ENCODE measurements at regions not wholly inside any gene's neighbourhood (a gene's known extent, or its start where the extent isn't known, plus 50 kb on each side); places are given as distances from the start of the nearest gene placed in this dataset.

- dilution Hi-C loops (cut with MboI; ENCODE audit: extremely low pct_ligation_motif_present, low sequenced_read_pairs) = no loop called here
- no peak overlapping the region for H3K9ac ChIP-seq (ENCODE audit: control insufficient read depth, extremely low read depth, insufficient read depth, low read length)
- no peak overlapping the region for H3K4me3 ChIP-seq (ENCODE audit: control insufficient read depth in 2 of 3, extremely low read depth in 1 of 3, insufficient read depth in 2 of 3, low read depth in 1 of 3, low read length in 3 of 3)
- TF ChIP-seq EZH2 (IDR thresholded peaks at IDR 0.05; ENCODE audit: low read length) = no peak
- no peak for TF ChIP-seq CTCF (optimal IDR thresholded peaks at IDR 0.05 in 1 of 3, IDR thresholded peaks at IDR 0.05 in 1 of 3, conservative IDR thresholded peaks at IDR 0.05 in 1 of 3; ENCODE audit: extremely low read depth in 1 of 3, insufficient read depth in 2 of 3, low read length in 3 of 3)
- no peaks in the 10 kb centered on the region for H4K20me1 ChIP-seq (ENCODE audit: control insufficient read depth, extremely low read depth, insufficient read depth, low read length)
- H3K79me2 ChIP-seq (ENCODE audit: control insufficient read depth, insufficient read depth, low read length) = no peaks in the 10 kb centered on the region
- no peaks in the 10 kb centered on the region for H3K4me1 ChIP-seq (ENCODE audit: control insufficient read depth, extremely low read depth, insufficient read depth, low read length)
- H2AFZ ChIP-seq (ENCODE audit: control insufficient read depth, low read length) = no peak overlapping the region
- H3K9me1 ChIP-seq (ENCODE audit: control insufficient read depth, extremely low read depth, insufficient read depth, low read length) = no peaks in the 10 kb centered on the region
- DNase-seq (ENCODE audit: low read depth, low spot score) (no peak), FAIRE-seq (no peak)
- no peaks in the 10 kb centered on the region for H3K9me3 ChIP-seq (ENCODE audit: control insufficient read depth, low read depth, low read length)
- no peak overlapping the region for H3K4me2 ChIP-seq (ENCODE audit: control insufficient read depth, extremely low read depth, insufficient read depth, low read depth, low read length)
- H3K27me3 ChIP-seq (ENCODE audit: control insufficient read depth, extremely low read depth, insufficient read depth, low read length) = no peaks in the 10 kb centered on the region
- no peak overlapping the region for H3K27ac ChIP-seq (ENCODE audit: control insufficient read depth, insufficient read depth, low read length)
- no peaks in the 10 kb centered on the region for H3K36me3 ChIP-seq (ENCODE audit: control insufficient read depth in 2 of 2, extremely low read depth in 1 of 2, insufficient read depth in 2 of 2, low read length in 2 of 2)
These were observed 119.3 kb upstream of the PITX2 start for GRCh38 chr4:110742143-110742542.

- no peaks in the 10 kb centered on the region for H3K9me3 ChIP-seq (ENCODE audit: control insufficient read depth, low read depth, low read length)
- FAIRE-seq (no peak), DNase-seq (ENCODE audit: low read depth, low spot score) (no peak)
- H3K27me3 ChIP-seq (ENCODE audit: control insufficient read depth, extremely low read depth, insufficient read depth, low read length) = no peaks in the 10 kb centered on the region
- no peak overlapping the region for H2AFZ ChIP-seq (ENCODE audit: control insufficient read depth, low read length)
- no peak overlapping the region for H3K4me2 ChIP-seq (ENCODE audit: control insufficient read depth, extremely low read depth, insufficient read depth, low read depth, low read length)
- no peaks in the 10 kb centered on the region for H3K79me2 ChIP-seq (ENCODE audit: control insufficient read depth, insufficient read depth, low read length)
- dilution Hi-C loops (cut with MboI; ENCODE audit: extremely low pct_ligation_motif_present, low sequenced_read_pairs) = no loop called here
- H3K36me3 ChIP-seq (ENCODE audit: control insufficient read depth in 2 of 2, extremely low read depth in 1 of 2, insufficient read depth in 2 of 2, low read length in 2 of 2) = no peaks in the 10 kb centered on the region
- no peaks in the 10 kb centered on the region for H3K4me1 ChIP-seq (ENCODE audit: control insufficient read depth, extremely low read depth, insufficient read depth, low read length)
- H4K20me1 ChIP-seq (ENCODE audit: control insufficient read depth, extremely low read depth, insufficient read depth, low read length) = no peaks in the 10 kb centered on the region
- H3K9ac ChIP-seq (ENCODE audit: control insufficient read depth, extremely low read depth, insufficient read depth, low read length) = no peak overlapping the region
- no peak overlapping the region for H3K27ac ChIP-seq (ENCODE audit: control insufficient read depth, insufficient read depth, low read length)
- no peak for TF ChIP-seq EZH2 (IDR thresholded peaks at IDR 0.05; ENCODE audit: low read length)
- no peak for TF ChIP-seq CTCF (optimal IDR thresholded peaks at IDR 0.05 in 1 of 3, IDR thresholded peaks at IDR 0.05 in 1 of 3, conservative IDR thresholded peaks at IDR 0.05 in 1 of 3; ENCODE audit: extremely low read depth in 1 of 3, insufficient read depth in 2 of 3, low read length in 3 of 3)
- no peaks in the 10 kb centered on the region for H3K9me1 ChIP-seq (ENCODE audit: control insufficient read depth, extremely low read depth, insufficient read depth, low read length)
- H3K4me3 ChIP-seq (ENCODE audit: control insufficient read depth in 2 of 3, extremely low read depth in 1 of 3, insufficient read depth in 2 of 3, low read depth in 1 of 3, low read length in 3 of 3) = no peak overlapping the region
These were observed 125.2 kb upstream of the PITX2 start for GRCh38 chr4:110748071-110748470.

Data from keratinocyte (primary cell).